ENCODE measurements at regions not wholly inside any gene's neighbourhood (a gene's known extent, or its start where the extent isn't known, plus 50 kb on each side); places are given as distances from the start of the nearest gene placed in this dataset.

DNA sequence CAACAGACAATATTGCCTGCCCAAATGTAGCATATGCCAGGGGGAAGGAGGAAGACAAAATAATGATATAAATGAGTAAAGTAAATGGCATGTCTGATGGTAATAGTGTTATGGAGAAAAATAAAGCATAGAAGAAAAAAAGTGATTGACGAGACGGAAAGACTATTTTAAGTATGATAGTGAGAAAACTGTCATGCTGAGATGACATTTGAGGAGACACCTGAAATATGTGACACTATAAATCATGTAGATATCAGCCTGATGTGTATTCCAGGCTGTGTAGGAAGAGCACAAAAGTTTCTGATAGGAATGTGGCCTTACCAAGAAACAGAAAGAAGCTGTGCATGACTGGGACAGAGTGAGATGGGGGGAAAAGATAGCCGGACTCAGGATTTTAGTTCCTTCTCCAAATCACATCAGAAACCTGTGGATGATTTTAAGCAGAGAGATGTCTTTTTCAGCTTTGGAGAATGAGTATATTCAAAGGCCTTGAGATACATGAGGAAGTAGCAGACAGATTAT, 387.3 kb upstream of the SYT4 start:
- Mint-ChIP-seq H3K27me3 (peaks cover 4% of the 10 kb centered on the region), H3K4me1 (ENCODE audit: unreplicated experiment) (no peaks in the 10 kb centered on the region), H3K4me3 (no peak overlapping the region), H3K36me3 (no peaks in the 10 kb centered on the region), H3K27ac (no peak overlapping the region), H3K9me3 (no peaks in the 10 kb centered on the region)
- no peak for DNase-seq (ENCODE audit: extremely low spot score, unreplicated experiment)
- TF ChIP-seq, protein P1, sequence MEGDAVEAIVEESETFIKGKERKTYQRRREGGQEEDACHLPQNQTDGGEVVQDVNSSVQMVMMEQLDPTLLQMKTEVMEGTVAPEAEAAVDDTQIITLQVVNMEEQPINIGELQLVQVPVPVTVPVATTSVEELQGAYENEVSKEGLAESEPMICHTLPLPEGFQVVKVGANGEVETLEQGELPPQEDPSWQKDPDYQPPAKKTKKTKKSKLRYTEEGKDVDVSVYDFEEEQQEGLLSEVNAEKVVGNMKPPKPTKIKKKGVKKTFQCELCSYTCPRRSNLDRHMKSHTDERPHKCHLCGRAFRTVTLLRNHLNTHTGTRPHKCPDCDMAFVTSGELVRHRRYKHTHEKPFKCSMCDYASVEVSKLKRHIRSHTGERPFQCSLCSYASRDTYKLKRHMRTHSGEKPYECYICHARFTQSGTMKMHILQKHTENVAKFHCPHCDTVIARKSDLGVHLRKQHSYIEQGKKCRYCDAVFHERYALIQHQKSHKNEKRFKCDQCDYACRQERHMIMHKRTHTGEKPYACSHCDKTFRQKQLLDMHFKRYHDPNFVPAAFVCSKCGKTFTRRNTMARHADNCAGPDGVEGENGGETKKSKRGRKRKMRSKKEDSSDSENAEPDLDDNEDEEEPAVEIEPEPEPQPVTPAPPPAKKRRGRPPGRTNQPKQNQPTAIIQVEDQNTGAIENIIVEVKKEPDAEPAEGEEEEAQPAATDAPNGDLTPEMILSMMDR (conservative IDR thresholded peaks at IDR 0.05) = no peak

DNA sequence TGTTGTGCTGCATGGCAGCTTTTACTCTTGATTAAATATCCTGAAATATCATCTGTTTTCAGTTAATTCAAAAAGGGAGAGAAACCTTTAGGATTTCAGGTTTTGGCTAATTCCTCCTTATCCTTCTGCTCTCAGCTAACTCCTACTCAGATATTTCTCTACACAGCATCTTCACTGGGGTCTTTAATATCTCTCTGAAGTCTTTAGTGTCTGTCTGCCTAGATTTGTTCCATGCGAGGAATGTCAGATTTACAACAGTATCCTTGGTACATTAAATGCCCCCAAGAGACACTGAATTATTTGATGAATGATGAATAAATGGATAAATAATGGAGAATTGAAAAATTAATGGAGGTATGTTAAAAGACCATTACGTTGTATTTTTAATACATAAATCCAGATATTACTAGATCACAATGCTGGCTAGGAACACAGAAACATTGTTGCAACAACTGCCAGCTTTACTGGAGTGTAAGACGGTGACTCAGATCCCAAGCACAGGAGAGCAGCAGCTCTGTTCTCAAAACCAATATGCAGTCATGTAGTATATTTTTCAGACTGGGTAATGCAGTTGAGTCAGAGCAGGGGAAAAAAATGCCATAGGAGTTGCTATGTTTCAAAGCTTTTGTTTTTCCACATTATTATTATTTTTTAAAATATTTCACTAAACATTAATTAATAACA, 388.0 kb upstream of the SYT4 start:
- peaks cover 4% of the 10 kb centered on the region for H3K27me3 Mint-ChIP-seq
- no peaks in the 10 kb centered on the region for H3K9me3 Mint-ChIP-seq
- H3K36me3 Mint-ChIP-seq = no peaks in the 10 kb centered on the region
- TF ChIP-seq, protein P1 (conservative IDR thresholded peaks at IDR 0.05) = no peak
- H3K4me1 Mint-ChIP-seq (ENCODE audit: unreplicated experiment) = no peaks in the 10 kb centered on the region
- H3K27ac Mint-ChIP-seq = no peak overlapping the region
- no peak overlapping the region for H3K4me3 Mint-ChIP-seq
- no peak for DNase-seq (ENCODE audit: extremely low spot score, unreplicated experiment)

DNA sequence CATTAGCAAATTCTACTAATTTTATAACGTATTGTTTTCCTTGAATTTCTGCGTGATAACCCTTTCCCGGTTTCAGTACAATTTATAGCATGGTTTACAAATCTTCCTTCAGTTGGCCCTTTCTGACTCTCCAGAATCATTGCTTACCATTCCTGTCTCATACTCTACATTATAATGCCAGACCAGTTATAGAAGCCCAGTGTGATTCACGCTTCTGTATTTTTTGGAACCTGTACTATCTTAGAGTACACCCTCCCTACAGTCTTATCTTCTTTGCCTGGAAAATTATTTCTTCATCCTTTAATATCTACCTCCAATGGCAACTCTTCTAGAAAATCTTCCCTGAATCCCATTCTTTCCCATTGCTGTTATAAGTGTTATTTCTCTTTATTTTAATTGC, 391.6 kb upstream of the SYT4 start:
- TF ChIP-seq, protein P1 (conservative IDR thresholded peaks at IDR 0.05) = no peak
- H3K36me3 Mint-ChIP-seq = no peaks in the 10 kb centered on the region
- H3K27me3 Mint-ChIP-seq = peaks cover 4% of the 10 kb centered on the region
- DNase-seq (ENCODE audit: extremely low spot score, unreplicated experiment) = no peak
- H3K4me1 Mint-ChIP-seq (ENCODE audit: unreplicated experiment) = no peaks in the 10 kb centered on the region
- no peak overlapping the region for H3K27ac Mint-ChIP-seq
- H3K9me3 Mint-ChIP-seq = no peaks in the 10 kb centered on the region
- no peak overlapping the region for H3K4me3 Mint-ChIP-seq

DNA sequence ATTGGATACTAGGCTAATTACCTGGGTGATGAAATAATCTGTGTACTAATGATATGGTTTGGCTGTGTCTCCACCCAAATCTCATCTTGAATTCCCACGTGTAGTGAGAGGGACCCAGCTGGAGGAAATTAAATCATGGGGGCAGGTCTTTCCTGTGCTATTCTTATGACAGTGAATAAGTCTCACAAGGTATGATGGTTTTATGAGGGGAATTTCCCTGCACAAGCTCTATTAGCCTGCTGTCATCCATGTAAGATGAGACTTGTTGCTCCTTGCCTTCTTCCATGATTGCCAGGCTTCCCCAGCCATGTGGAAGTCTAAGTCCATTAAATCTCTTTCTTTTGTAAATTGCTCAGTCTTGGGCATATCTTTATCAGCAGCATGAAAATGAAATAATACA, 394.1 kb upstream of the SYT4 start:
- TF ChIP-seq, protein P1 (conservative IDR thresholded peaks at IDR 0.05) = no peak
- Mint-ChIP-seq H3K36me3 (no peaks in the 10 kb centered on the region), H3K27ac (no peak overlapping the region), H3K4me3 (no peak overlapping the region), H3K27me3 (peaks cover 4% of the 10 kb centered on the region), H3K9me3 (no peaks in the 10 kb centered on the region), H3K4me1 (ENCODE audit: unreplicated experiment) (no peaks in the 10 kb centered on the region)
- DNase-seq (ENCODE audit: extremely low spot score, unreplicated experiment) = no peak

DNA sequence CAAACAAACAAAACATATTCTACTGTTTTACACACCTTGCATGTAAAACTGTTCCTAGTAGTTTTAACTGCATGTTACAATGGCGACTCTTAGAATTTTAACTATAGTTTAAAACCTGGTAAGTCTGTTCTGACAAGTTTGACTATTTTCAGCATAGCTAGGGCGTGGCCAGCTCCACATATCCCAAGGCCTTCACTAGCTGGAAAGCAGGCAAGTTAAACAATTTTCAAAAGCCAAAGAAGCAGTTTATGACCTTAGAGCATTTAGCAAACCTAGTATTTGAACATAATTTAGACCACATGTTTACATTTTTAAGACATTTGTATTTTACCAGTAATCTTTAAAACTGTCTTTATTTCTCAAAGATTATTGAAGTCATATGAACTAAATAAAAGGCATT, 402.8 kb upstream of the SYT4 start:
- Mint-ChIP-seq H3K4me3 (no peak overlapping the region), H3K27ac (no peak overlapping the region)

More for the DNA sequence above, 402.8 kb upstream of the SYT4 start:
- Mint-ChIP-seq H3K27me3 (peaks cover 4% of the 10 kb centered on the region), H3K4me1 (ENCODE audit: unreplicated experiment) (peaks cover 6% of the 10 kb centered on the region), H3K36me3 (peaks cover 5% of the 10 kb centered on the region), H3K9me3 (no peaks in the 10 kb centered on the region)
- no peak for DNase-seq (ENCODE audit: extremely low spot score, unreplicated experiment)
- TF ChIP-seq, protein P1 (conservative IDR thresholded peaks at IDR 0.05) = no peak
